SK-N-SH (cell line): ENCODE measurements at regions not wholly inside any gene's neighbourhood (a gene's known extent, or its start where the extent isn't known, plus 50 kb on each side); places are given as distances from the start of the nearest gene placed in this dataset.

ENCODE experiments used
- EZH2phosphoT487 ChIP-seq: fragments of 200-600 bp; sonication (generic); IDR thresholded peaks from 2 replicates; pipeline ENCODE4 v1.6.1; 2017; ENCODE audit warnings: low read depth, mixed run types, mild to moderate bottlenecking, antibody characterized with exemption, moderate library complexity, borderline replicate concordance
- GATA2 ChIP-seq: sonication (generic); formaldehyde crosslinking; IDR thresholded peaks from 2 replicates; pipeline ENCODE4 v1.5.0; 2020; ENCODE audit warnings: mild to moderate bottlenecking, missing genetic modification reagents
- JUND ChIP-seq: IDR thresholded peaks from 2 replicates; pipeline ENCODE4 v1.4.0; 2012
- NFIC ChIP-seq: IDR thresholded peaks from 2 replicates; pipeline ENCODE4 v1.4.0; 2012; ENCODE audit warnings: borderline replicate concordance
- NRF1 ChIP-seq: IDR thresholded peaks from 2 replicates; pipeline ENCODE4 v1.6.1; 2012; ENCODE audit warnings: low read depth, mild to moderate bottlenecking, low read length
- RAD21 ChIP-seq: IDR thresholded peaks from 2 replicates; pipeline ENCODE4 v1.6.1; 2012; ENCODE audit warnings: mild to moderate bottlenecking, low read length
- TF ChIP-seq, protein P1 (sequence below): IDR thresholded peaks from 2 replicates; pipeline ENCODE4; 2012
- TF ChIP-seq, protein P2 (sequence below): fragments of 200-600 bp; sonication (generic); IDR thresholded peaks from 2 replicates; pipeline ENCODE4 v1.6.1; 2017; ENCODE audit warnings: antibody characterized with exemption, mild to moderate bottlenecking, moderate library complexity
- TF ChIP-seq, protein P3 (sequence below): IDR thresholded peaks from 2 replicates; pipeline ENCODE4 v1.6.1; 2012; ENCODE audit warnings: mild to moderate bottlenecking, low read depth, low read length, moderate library complexity

DNA sequence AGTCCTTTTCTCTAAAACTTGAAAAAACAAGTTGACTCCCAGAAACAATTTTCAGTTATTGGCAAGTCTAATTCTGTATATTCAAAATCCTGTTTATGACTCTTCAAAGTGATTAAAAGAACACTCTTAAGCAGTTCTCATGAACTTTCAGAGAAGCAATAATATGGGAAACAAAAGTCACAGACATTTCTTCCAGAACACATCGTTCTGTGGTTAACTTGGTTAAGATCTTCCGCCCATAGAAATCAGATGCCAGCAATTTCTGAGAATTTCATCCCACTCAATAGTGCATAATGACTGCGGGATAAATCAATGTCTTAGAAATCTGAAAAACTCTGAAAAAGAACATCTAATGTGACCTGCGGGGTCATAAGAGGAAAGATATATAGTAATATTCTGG is 300.5 kb downstream of the COX7C start:
- TF ChIP-seq RAD21 (no peak), JUND (no peak), GATA2 (CRISPR knock-in tag) (no peak), NFIC (no peak), NRF1 (no peak), EZH2phosphoT487 (no peak)
- TF ChIP-seq, protein P1, sequence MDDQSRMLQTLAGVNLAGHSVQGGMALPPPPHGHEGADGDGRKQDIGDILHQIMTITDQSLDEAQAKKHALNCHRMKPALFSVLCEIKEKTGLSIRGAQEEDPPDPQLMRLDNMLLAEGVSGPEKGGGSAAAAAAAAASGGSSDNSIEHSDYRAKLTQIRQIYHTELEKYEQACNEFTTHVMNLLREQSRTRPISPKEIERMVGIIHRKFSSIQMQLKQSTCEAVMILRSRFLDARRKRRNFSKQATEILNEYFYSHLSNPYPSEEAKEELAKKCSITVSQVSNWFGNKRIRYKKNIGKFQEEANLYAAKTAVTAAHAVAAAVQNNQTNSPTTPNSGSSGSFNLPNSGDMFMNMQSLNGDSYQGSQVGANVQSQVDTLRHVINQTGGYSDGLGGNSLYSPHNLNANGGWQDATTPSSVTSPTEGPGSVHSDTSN = no peak
- TF ChIP-seq, protein P2, sequence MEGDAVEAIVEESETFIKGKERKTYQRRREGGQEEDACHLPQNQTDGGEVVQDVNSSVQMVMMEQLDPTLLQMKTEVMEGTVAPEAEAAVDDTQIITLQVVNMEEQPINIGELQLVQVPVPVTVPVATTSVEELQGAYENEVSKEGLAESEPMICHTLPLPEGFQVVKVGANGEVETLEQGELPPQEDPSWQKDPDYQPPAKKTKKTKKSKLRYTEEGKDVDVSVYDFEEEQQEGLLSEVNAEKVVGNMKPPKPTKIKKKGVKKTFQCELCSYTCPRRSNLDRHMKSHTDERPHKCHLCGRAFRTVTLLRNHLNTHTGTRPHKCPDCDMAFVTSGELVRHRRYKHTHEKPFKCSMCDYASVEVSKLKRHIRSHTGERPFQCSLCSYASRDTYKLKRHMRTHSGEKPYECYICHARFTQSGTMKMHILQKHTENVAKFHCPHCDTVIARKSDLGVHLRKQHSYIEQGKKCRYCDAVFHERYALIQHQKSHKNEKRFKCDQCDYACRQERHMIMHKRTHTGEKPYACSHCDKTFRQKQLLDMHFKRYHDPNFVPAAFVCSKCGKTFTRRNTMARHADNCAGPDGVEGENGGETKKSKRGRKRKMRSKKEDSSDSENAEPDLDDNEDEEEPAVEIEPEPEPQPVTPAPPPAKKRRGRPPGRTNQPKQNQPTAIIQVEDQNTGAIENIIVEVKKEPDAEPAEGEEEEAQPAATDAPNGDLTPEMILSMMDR = no peak
- TF ChIP-seq, protein P3, sequence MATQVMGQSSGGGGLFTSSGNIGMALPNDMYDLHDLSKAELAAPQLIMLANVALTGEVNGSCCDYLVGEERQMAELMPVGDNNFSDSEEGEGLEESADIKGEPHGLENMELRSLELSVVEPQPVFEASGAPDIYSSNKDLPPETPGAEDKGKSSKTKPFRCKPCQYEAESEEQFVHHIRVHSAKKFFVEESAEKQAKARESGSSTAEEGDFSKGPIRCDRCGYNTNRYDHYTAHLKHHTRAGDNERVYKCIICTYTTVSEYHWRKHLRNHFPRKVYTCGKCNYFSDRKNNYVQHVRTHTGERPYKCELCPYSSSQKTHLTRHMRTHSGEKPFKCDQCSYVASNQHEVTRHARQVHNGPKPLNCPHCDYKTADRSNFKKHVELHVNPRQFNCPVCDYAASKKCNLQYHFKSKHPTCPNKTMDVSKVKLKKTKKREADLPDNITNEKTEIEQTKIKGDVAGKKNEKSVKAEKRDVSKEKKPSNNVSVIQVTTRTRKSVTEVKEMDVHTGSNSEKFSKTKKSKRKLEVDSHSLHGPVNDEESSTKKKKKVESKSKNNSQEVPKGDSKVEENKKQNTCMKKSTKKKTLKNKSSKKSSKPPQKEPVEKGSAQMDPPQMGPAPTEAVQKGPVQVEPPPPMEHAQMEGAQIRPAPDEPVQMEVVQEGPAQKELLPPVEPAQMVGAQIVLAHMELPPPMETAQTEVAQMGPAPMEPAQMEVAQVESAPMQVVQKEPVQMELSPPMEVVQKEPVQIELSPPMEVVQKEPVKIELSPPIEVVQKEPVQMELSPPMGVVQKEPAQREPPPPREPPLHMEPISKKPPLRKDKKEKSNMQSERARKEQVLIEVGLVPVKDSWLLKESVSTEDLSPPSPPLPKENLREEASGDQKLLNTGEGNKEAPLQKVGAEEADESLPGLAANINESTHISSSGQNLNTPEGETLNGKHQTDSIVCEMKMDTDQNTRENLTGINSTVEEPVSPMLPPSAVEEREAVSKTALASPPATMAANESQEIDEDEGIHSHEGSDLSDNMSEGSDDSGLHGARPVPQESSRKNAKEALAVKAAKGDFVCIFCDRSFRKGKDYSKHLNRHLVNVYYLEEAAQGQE = no peak
